SK-N-SH treated with all-trans-retinoic acid at 6 μM for 48 hours (cell line): ENCODE measurements at regions not wholly inside any gene's neighbourhood (a gene's known extent, or its start where the extent isn't known, plus 50 kb on each side); places are given as distances from the start of the nearest gene placed in this dataset.

Experiments used
- BACH2 ChIP-seq: fragments of 250-450 bp; sonication (Bioruptor Pico); IDR thresholded peaks from 2 replicates; pipeline ENCODE4 v1.9.0; 2021; ENCODE audit warnings: mild to moderate bottlenecking, borderline replicate concordance
- CREB5 ChIP-seq: fragments of 250-450 bp; sonication (Bioruptor Pico); IDR thresholded peaks from 2 replicates; pipeline ENCODE4 v1.5.1; 2020; ENCODE audit warnings: low read depth, mild to moderate bottlenecking, moderate library complexity
- PATZ1 ChIP-seq: fragments of 250-450 bp; sonication (Bioruptor Pico); IDR thresholded peaks from 2 replicates; pipeline ENCODE4 v1.8.0; 2020; ENCODE audit warnings: mild to moderate bottlenecking, moderate library complexity, borderline replicate concordance
- RARB ChIP-seq: fragments of 250-450 bp; sonication (Bioruptor Pico); IDR thresholded peaks from 2 replicates; pipeline ENCODE4 v1.8.0; 2021; ENCODE audit warnings: mild to moderate bottlenecking, moderate library complexity
- TOX ChIP-seq: fragments of 250-450 bp; sonication (Bioruptor Pico); IDR thresholded peaks from 2 replicates; pipeline ENCODE4 v1.8.0; 2021; ENCODE audit warnings: mild to moderate bottlenecking, moderate library complexity, borderline replicate concordance
- ZFP3 ChIP-seq: fragments of 250-450 bp; sonication (Bioruptor Pico); IDR thresholded peaks from 2 replicates; pipeline ENCODE4 v1.5.0; 2020; ENCODE audit warnings: mild to moderate bottlenecking, moderate library complexity
- ZFP30 ChIP-seq: fragments of 450-650 bp; formaldehyde crosslinking; IDR thresholded peaks from 2 replicates; pipeline ENCODE4 v1.5.0; 2022; ENCODE audit warnings: mild to moderate bottlenecking, moderate library complexity

- TF ChIP-seq RARB (CRISPR knock-in tag) (no peak), BACH2 (CRISPR knock-in tag) (no peak), PATZ1 (CRISPR knock-in tag) (no peak), ZFP30 (CRISPR knock-in tag) (no peak), CREB5 (no peak), TOX (CRISPR knock-in tag) (no peak), ZFP3 (no peak)
Measured at GRCh38 chr14:61110316-61111082, 129.5 kb downstream of the SLC38A6 start.
